HuH-7 (cell line): ENCODE measurements at regions not wholly inside any gene's neighbourhood (a gene's known extent, or its start where the extent isn't known, plus 50 kb on each side); places are given as distances from the start of the nearest gene placed in this dataset.
"Not testable (repeated sequence)": the region's sequence is repeated elsewhere in the genome, so short reads cannot be mapped to it uniquely, and the experiment has no call there.

ENCODE experiments used
- DNase-seq: peaks from one replicate; pipeline ENCODE4 v3.0.0; 2011; ENCODE audit warnings: low spot score

DNA sequence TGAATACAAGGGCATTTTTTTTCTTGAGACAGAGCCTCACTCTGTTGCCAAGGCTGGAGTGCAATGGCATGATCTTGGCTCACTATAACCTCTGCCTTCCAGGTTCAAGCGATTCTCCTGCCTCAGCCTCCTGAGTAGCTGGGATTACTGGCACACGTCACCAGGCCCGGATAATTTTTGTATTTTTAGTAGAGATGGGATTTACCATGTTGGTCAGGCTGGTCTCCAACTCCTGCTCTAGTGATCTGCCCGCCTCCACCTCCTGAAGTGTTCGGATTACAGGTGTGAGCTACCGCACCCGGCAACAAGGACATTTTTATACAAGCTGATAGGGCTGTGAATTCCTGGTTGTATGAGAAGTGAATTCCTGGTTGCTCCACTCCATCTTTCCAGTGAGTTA is 577.7 kb upstream of the TPTE start:
- DNase-seq = not testable (repeated sequence)

GRCh38 chr21:9946057-9946456 is 575.3 kb upstream of the TPTE start:
- DNase-seq = not testable (repeated sequence)

DNA sequence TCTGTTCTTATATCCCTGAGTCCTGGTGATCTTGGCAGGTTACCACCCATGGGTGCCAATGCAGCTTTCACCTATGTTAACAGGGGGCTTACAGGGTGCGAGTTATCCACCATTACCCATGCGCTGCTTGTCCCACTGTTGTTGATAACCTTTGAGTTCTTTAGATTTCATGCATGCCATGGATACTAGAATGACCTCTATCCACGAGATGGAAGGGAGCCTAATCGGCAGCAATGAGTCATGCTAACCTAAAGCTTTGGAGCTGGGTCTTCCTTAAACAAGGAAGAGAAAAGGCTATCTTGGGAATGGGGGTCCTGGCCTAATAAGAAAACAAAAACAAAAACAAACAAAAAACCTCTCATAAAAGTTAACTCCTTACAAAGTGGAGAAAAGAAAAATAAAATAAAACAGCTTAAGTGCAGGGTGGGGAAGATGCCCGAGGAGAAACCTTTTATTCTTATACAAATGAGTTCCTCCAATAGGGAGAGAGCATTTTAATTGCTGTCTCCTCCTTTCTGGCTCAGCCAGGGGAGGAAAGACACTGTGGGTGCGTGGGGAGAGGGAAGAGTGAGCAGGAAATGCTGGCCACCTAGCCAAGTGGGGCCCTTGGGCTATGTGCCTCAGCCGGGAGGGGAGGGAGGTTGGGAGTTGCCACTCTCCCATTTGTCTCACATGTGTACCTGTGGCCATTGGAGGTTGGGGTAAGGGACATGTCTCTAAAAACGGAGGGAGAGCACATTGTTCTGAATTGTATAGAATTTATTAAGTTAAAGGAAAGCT is 571.7 kb upstream of the TPTE start:
- DNase-seq = not testable (repeated sequence)

DNA sequence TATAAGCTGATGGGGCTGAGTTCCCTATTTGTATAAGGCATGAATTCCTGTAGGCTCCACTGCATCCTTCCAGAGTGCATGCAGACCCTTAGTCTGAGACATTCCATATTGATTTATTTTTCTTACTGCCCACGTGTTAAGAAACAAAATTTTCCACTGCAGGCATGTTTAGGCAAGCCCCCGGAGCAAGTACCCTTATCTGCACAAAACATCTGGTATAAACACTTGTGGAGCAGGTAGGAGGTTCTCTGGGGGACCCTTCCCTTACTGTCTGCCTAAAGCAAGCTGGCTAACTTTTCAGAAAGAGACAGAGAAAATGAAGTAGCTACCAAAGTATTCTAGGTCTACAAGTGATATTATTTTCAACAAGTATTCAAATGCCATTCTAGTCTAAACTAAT is 571.0 kb upstream of the TPTE start:
- DNase-seq = not testable (repeated sequence)

- DNase-seq = not testable (repeated sequence)
These were observed 562.6 kb upstream of the TPTE start for GRCh38 chr21:9958791-9959190.

DNA sequence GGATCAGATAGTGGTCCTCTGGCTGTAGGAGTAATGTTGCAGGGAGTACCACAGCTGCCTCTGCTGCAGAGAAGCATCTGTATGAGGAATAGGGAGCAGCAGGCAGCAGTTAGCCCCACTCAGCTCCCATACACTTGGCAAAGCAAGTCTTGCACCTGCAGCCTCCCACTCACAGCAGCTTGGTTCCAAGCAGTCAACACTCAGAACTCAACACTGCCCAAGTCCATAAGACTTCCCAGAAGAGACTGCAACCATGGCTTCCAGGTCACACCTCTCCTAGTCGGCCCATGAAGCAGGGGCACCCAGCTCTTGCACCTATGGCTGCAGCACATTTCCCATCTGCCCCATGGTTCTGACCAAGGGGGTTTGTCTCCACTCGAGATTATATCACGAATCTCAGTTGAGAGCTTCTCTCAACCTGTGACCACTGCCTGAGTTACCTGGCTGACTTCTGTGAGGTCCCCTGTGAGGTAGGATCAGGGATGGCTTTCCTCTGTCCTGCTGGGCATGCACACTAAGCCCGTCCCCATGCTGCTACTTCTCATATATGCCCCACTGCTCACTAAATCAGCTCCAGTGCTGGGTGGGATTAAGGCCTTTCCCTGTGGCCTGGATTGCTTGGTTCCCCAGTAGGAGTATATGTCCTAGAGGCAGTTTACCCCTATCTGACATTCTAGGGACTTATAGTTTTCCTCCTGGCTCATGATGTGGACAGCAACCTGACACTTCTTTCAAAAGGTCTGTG is 562.0 kb upstream of the TPTE start:
- DNase-seq = not testable (repeated sequence)

- not testable (repeated sequence) for DNase-seq
These were observed 552.0 kb upstream of the TPTE start for GRCh38 chr21:9969399-9969798.

- not testable (repeated sequence) for DNase-seq
These were observed 549.4 kb upstream of the TPTE start for GRCh38 chr21:9972018-9972417.

GRCh38 chr21:9978371-9978770 is 543.0 kb upstream of the TPTE start:
- DNase-seq = not testable (repeated sequence)

DNA sequence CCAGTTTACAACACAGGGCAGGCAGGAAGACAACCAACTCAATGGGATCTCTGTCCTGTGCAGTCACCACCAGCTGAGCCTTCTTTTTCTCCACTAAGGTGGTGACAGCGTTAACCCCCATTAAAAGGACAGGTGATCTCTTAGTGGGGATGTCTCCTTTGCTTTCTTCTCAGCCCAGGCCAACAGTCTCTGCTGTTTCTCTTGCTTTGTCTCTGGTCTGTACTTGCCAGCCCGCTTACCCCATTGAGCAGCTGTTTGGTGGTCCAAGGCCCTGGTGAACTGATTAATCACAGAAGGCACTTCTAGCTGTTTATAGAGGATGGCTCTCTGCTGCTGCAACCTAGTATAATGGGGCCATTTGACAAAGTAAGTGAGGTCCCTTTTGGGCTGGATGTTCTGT is 523.9 kb upstream of the TPTE start:
- not testable (repeated sequence) for DNase-seq

DNA sequence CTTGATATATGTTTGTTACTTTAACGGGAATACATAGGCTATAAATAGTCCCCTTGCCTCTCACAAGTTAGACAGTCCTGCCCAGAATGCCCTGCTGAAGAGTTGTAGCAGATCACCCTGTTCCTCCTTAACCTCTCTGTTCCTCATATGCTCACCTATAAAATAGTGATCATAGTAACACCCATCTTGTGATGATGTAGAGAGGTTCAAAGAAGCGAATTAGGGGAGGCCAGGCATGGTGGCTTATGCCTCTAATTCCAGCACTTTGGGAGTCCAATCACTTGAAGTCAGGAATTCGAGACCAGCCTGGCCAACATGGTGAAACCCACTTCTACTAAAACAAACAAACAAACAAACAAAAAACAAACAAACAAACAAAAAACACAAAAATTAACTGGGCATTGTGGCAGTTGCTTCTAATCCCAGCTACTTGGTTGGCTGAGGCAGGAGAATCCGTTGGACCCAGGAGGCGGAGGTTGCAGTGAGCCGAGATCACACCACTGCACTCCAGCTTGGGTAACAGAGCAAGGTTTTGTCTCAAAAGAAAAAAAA is 518.5 kb upstream of the TPTE start:
- not testable (repeated sequence) for DNase-seq

DNA sequence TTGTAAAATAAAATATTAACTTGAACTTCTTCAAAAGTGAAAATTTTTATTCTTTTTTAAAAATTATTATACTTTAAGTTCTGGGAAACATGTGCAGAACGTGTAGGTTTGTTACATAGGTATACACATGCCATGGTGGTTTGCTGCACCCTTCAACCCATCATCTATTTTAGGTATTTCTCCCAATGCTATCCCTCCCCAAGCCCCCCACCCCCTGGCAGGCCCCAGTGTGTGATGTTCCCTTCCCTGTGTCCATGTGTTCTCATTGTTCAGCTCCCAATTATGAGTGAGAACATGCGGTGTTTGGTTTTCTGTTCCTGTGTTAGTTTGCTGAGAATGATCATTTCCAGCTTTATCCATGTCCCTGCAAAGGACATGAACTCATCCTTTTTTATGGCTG is 515.6 kb upstream of the TPTE start:
- not testable (repeated sequence) for DNase-seq

DNA sequence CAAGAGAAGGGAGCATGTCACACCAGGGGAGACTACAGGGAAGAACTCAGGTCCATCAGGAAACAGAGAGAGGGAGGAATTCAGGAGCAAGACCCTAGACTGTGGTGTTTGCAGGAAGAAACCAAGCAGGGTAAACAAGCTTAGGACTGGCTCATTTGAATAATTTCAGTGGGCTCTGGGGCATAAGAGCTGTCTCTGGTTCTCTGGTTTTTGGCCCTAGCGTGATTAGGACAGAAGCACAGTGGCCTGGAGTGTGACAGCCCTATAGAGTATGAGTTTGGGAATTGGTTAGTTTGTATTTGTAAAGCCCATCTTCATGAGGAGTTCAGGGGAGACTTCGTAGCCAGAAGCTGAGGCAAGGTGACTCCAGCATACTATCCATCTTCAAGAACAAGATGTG is 504.4 kb upstream of the TPTE start:
- not testable (repeated sequence) for DNase-seq

DNA sequence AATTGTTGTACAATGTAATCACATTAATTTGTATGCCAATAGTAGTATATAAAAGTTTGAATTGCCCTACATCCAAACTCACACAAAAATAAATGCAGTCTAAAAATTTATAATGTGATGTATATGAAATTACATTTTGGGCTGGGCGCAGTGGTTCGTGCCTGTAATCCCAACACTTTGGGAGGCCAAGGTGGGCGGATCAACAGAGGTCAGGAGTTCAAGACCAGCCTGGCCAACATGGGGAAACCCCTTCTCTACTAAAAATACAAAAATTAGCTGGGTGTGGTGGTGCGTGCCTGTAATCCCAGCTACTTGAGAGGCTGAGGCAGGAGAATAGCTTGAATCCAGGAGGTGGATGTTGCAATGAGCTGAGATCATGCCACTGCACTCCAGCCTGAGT is 503.6 kb upstream of the TPTE start:
- DNase-seq = not testable (repeated sequence)

- DNase-seq = not testable (repeated sequence)
These were observed 499.9 kb upstream of the TPTE start for GRCh38 chr21:10021462-10021861.

- not testable (repeated sequence) for DNase-seq
These were observed 498.6 kb upstream of the TPTE start for GRCh38 chr21:10022745-10023144.
